HG02571 (cell line): ENCODE measurements at regions not wholly inside any gene's neighbourhood (a gene's known extent, or its start where the extent isn't known, plus 50 kb on each side); places are given as distances from the start of the nearest gene placed in this dataset.

Experiments
- ATAC-seq: cut with Tn5 transposase; IDR thresholded peaks from one replicate; pipeline ENCODE4 v1.9.1; 2021; ENCODE audit warnings: mild to moderate bottlenecking, moderate library complexity; ENCODE audit not compliant: unreplicated experiment

GRCh38 chr12:19855851-19856250, 416.6 kb downstream of the AEBP2 start:
- no peak for ATAC-seq

GRCh38 chr12:19856389-19856788, 417.1 kb downstream of the AEBP2 start:
- ATAC-seq, result no peak

GRCh38 chr12:19857204-19857603, 417.9 kb downstream of the AEBP2 start:
- no peak for ATAC-seq

- ATAC-seq, result no peak
Observed at GRCh38 chr12:19867151-19867550, 427.9 kb downstream of the AEBP2 start.

- no peak for ATAC-seq
Observed at GRCh38 chr12:19867970-19868369, 428.7 kb downstream of the AEBP2 start.

GRCh38 chr12:19869413-19869812, 430.1 kb downstream of the AEBP2 start:
- no peak for ATAC-seq

- ATAC-seq, result no peak
Observed at GRCh38 chr12:19872621-19873540, 433.6 kb downstream of the AEBP2 start.

GRCh38 chr12:19880076-19880475, 440.8 kb downstream of the AEBP2 start:
- ATAC-seq, result no peak

- no peak for ATAC-seq
Observed at GRCh38 chr12:19880721-19881120, 441.4 kb downstream of the AEBP2 start.

GRCh38 chr12:19882346-19882745, 443.1 kb downstream of the AEBP2 start:
- ATAC-seq, result no peak

- ATAC-seq, result no peak
Observed at GRCh38 chr12:19884021-19884492, 444.8 kb downstream of the AEBP2 start.

- no peak for ATAC-seq
Observed at GRCh38 chr12:19885093-19885812, 446.0 kb downstream of the AEBP2 start.

GRCh38 chr12:19886065-19886464, 446.8 kb downstream of the AEBP2 start:
- no peak for ATAC-seq

GRCh38 chr12:19886639-19887064, 447.4 kb downstream of the AEBP2 start:
- ATAC-seq, result no peak

GRCh38 chr12:19890024-19890423, 450.7 kb downstream of the AEBP2 start:
- ATAC-seq, result no peak

GRCh38 chr12:19891936-19892591, 452.8 kb downstream of the AEBP2 start:
- ATAC-seq, result no peak

- ATAC-seq, result no peak
Observed at GRCh38 chr12:19893514-19893913, 454.2 kb downstream of the AEBP2 start.

- no peak for ATAC-seq
Observed at GRCh38 chr12:19894050-19894449, 454.8 kb downstream of the AEBP2 start.

- peak; percentile 63 for ATAC-seq
Observed at GRCh38 chr12:19894803-19895202, 455.5 kb downstream of the AEBP2 start.

GRCh38 chr12:19895246-19896020, 456.1 kb downstream of the AEBP2 start:
- ATAC-seq, result no peak

GRCh38 chr12:19896041-19896440, 456.7 kb downstream of the AEBP2 start:
- no peak for ATAC-seq
